ENCODE measurements at regions not wholly inside any gene's neighbourhood (a gene's known extent, or its start where the extent isn't known, plus 50 kb on each side); places are given as distances from the start of the nearest gene placed in this dataset.

- DNase-seq, result no peak
These were observed 92.7 kb upstream of the PGRMC2 start for GRCh38 chr4:128380306-128380705.

DNA sequence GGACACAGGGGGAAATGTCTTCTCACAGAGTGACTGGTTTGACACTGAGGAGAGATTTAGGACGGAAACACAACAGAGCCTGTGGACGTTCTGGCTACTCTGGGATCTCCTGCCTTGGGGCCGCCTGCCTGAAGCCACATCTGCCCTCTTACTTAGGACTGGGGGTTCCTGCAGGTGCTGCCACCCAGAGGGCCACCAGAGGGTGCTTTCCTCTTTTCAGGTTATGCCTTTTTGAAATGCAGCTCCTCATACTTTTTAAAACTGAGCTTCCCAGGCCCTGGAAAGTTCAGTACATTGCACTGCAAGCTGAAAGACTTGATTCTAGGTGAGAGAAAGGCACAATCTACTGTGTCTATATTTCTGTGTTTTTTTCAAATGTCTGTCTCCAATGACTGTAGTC, 92.2 kb upstream of the PGRMC2 start:
- DNase-seq, result no peak

DNA sequence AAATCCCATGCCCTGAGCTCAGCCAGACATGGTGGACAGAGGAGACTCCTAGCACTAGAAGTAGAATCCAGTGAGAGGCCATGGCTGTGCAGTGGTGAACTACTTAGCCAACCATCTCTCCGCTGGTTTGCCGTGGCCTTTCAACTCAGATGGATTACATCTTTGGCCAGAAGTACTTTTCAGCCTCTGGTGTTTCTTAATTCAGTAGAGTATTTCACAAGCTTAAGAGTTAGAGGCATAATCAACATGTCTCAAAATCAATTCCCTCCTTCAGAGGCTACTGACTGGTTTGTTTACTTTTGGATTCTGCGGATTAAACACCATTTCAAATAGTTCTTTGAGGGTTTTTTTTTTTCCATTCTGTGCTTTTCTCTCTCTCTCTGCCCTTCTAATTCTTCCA, 91.1 kb upstream of the PGRMC2 start:
- DNase-seq, result no peak

- no peak for DNase-seq
These were observed 89.3 kb upstream of the PGRMC2 start for GRCh38 chr4:128376958-128377357.

DNA sequence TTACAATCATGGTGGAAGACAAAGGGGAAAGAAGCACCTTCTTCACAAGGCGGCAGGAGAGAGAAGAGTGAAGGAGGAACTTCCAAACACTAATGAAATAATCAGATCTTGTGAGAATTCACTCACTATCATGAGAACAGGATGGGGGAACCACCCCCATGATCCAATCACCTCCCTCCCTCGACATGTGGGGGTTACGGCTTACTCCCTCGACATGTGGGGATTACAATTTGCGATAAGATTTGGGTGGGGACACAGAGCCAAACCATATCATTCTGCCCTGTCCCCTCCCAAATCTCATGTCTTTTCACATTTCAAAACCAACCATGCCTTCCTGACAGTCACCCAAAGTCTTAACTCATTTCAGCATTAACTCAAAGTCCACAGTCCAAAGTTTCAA, 88.7 kb upstream of the PGRMC2 start:
- DNase-seq, result no peak

DNA sequence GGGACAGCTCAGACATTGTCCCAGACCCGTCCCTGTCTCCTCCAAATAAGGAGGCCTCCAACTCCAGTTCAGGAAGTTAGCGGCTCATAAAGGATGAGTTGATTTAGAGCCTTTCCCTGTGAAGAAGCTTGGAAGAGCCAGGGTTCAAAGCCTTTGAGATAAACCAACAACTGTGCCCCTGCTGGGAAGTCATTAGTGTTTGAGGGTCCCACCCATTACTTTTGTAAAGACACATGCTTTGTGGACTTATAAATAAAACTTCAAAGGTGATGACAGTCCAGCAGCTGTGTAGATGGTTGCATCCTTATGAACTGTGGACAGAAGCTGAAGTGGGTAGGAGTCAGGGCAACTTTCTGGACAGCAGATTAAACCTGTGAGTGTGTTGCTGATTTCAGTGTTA, 86.0 kb upstream of the PGRMC2 start:
- no peak for DNase-seq

DNA sequence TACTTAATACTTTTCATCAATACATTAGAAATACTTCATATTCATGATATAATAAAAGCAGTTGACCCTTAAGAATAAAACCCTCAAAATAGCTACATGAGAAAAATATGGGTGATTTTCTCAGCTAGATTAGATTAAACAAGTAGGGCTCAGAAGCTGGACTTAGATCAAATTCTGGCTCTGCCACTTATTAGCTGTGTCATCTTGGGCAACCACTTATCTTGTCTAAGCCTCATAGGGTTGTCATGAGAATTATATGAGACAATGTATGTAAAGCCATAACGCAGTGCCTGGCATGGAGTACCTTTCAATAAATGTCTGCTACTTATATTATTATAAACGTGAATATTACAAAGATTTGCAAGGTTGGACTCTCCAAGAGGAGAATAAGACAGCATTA, 84.3 kb upstream of the PGRMC2 start:
- no peak for DNase-seq

GRCh38 chr4:128371001-128371777, 83.6 kb upstream of the PGRMC2 start:
- no peak for DNase-seq

- DNase-seq, result no peak
These were observed 78.6 kb upstream of the PGRMC2 start for GRCh38 chr4:128366212-128366611.

DNA sequence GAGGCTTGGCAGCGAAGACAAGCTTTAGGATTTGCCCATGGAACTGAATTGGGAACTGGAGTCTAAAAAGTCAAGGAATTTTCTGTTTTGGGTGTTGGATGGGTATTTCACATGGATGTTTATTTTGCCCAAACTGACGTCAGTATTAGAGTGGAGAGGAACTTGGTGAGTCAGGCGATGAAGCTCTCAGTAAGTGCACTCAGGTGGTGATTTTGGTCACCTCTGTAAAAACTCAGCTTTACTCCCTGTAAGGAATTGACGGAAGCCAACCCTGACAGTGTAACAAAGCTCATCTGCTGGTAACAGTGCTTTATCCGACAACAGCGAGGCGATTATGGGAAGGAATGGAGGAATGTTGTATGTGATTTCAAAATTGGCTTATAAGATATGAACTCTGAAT, 77.0 kb upstream of the PGRMC2 start:
- DNase-seq, result no peak

DNA sequence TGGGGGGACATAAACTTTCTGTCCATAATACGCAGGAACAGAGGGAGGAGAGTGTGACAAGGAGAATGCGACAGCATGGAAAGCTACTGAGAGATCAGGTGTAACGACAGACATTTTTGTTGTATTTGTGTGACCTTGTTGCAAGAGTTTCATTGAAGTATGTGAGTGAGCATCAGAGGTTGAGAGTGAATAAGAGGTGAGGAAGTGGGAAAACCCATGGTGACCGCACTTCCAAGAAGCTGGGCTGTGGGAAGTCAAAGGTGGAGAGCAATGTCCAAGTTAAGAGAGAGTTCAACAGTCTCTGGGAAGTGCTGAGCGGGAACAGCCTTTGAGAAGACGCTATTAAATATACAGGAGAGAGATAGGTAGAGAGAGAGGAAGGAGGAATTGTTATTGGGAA, 76.4 kb upstream of the PGRMC2 start:
- no peak for DNase-seq

DNA sequence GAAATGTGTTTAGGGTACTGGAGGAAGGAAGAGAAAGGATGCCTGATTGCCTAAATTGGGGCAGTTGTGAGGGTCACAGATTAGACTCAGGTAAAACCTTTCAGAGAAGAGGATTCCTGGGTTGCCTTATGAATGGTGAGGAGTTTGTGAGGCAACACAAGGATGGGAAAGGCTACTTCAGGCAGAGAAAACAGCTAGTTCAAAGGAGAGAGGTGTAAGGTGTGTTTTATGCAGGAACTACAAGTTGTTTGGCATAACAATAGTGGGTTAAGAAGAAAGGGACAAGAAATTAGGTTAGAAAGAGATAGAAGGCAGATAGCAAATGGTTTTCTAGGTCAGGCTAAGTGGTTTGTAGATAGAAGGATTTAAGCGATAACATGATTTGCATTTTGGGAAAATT, 75.1 kb upstream of the PGRMC2 start:
- no peak for DNase-seq

- DNase-seq, result no peak
These were observed 71.8 kb upstream of the PGRMC2 start for GRCh38 chr4:128359422-128359821.

GRCh38 chr4:128358913-128359279, 71.3 kb upstream of the PGRMC2 start:
- no peak for DNase-seq

DNA sequence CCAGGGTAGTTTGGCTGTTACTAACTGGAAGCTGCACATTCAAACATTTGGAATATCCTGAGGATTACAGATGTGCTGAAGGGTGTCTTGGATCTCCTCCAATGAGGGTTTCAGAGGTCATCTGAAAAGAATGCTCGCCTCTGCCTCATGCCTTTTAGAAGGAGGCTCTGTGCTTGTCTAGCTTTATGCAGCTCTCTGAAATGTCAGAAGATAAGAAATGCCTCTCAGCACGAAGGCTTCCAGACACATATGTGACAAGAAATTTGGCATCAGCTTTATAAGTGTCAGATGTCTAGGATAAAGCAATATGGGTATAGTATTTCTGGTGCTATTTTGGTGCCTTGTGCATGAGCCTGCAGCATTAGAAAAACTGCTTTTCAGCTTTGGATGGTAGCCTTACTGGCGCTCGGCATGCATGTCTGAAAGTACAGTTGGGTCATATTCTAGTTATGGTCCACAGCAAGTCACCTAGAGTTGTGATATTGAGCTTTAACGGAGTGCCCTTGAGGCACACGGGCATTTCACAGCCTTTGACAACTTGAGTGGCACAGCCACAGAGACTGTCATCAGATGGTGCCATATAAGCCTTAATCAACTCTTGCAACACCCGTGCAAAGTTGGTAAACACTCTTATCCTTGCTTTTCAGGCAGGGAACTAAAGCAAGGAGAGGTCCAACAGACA, 70.8 kb upstream of the PGRMC2 start:
- DNase-seq, result no peak

- DNase-seq, result no peak
These were observed 69.7 kb upstream of the PGRMC2 start for GRCh38 chr4:128357286-128357685.

DNA sequence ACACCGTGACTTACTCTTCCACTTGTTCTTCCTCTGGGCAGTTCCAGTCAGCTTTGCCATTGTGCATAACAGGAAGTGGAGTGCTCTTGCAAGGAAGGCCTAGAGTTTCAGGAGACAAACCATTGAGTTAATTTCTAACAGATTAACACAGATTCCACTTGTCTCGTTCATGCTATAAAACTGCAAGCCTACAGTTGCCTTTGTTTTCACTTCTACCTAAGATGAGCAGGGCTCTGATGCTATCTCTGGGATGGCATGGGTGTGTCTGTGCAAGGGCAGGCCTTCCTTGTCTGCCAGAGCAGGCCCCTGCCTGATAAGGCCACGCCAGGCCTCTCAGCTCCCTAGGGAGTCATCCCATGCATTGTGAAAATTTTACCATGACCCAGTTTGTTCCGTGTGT, 67.7 kb upstream of the PGRMC2 start:
- no peak for DNase-seq

DNA sequence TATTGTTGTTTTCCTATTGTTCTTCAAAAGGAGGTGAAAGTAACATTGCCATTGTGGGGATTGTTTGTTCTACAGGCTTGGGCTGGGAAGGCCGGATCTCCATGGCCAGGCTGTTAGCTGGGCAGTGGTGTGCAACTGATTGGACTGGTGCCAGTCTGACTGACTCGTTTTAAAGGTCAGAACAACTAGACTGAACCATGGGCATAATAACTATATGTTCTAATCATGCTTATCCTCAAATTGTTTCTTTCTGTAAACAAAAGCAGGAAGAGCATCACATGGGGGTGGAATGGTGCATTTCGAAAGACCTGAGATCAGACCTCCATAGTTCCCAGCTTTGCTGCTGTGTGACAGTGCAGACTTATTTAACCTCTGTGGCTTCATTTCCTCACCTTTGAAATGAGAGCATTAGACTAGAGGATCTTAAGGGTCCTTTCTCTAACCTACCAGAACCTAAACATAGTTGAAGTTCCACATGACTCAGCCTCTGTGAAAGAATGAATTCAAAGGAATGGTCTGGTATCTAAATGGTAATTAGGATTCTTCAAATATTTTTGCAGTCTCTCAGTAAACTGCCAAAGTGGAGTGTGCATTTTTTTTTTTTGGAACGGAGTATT, 66.7 kb upstream of the PGRMC2 start:
- DNase-seq, result no peak

DNA sequence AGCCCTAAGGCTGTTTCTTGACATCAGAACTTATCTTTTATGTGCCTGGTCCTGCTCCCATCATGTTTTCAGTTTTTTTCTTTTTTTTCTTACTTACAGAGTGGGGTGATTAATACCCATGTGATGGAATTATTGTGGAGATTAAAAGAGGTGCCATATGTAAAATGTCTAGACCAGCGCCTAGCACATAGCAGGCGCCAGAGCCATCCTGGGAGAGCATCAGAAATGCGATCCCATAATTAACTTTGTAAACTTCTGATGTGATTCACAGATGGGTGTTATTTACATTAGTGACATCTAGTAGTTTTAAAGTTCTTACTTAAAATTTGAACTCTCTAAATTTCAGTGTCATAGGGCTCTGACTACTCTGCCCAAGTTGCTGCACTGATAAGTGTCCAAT, 66.2 kb upstream of the PGRMC2 start:
- DNase-seq, result no peak

DNA sequence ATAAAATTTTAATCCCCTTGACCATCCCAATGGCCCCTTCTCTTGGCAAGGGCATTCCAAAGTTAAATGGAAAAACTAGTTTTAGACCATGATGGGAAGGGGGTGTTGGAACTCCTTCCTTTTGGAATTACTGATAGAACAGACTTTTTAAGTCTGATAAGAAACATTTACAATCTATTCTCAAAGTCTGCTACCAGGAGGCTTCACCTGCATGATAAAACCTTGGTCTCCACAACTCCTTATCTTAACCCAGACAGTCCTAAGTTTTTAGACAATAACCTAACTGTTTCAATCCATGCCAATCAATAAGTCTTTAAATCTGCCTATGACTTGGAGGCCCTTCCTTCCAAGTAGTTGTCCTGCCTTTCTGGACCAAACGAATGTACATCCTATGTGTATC, 63.9 kb upstream of the PGRMC2 start:
- DNase-seq, result no peak

GRCh38 chr4:128350449-128351045, 62.9 kb upstream of the PGRMC2 start:
- DNase-seq, result no peak

GRCh38 chr4:128349921-128350320, 62.3 kb upstream of the PGRMC2 start:
- no peak for DNase-seq

DNA sequence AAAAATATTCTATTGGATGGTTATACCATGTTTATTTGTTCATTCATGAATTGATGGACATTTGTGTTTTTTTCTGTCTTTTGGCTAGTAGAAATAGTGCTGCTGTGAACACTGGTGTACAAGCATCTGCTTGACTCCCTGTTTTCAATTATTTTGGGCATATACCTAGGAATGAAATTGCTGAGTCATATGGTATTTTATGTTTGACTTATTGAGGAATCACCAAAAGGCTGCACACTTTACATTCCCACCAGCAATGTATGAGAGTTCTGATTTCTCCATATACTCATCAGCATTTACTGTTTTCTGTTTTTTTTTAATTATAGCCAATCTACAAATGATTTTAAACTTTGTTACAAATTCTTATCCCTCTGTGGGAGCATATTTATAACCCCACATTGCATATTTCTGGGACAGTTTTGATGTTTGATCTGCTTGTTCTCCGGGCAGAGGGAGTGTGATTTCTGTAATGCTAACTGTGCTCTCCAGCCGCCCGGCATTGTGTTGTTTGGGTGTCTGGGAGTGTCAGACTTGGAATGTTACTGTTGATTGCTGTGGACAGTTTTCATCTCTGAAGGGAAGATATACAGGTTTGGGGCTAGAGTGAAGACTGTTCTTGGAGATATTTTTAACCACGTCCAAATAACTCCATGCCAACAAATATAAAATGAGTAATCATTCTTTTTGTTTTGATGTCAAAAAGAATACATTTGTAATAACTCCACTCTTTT, 60.5 kb upstream of the PGRMC2 start:
- no peak for DNase-seq

Measured in NCI-H2171 (cell line).